ENCODE measurements at regions not wholly inside any gene's neighbourhood (a gene's known extent, or its start where the extent isn't known, plus 50 kb on each side); places are given as distances from the start of the nearest gene placed in this dataset.

GRCh38 chr6:95685822-95686221 is 108.5 kb downstream of the MANEA start:
- CTCF ChIA-PET, result interaction anchor here (1.2 kb wide), 1 partner anchor 15 kb away, joined by 3 read pairs; no protein-coding TSS in a partner anchor
- TF ChIP-seq, protein P1, sequence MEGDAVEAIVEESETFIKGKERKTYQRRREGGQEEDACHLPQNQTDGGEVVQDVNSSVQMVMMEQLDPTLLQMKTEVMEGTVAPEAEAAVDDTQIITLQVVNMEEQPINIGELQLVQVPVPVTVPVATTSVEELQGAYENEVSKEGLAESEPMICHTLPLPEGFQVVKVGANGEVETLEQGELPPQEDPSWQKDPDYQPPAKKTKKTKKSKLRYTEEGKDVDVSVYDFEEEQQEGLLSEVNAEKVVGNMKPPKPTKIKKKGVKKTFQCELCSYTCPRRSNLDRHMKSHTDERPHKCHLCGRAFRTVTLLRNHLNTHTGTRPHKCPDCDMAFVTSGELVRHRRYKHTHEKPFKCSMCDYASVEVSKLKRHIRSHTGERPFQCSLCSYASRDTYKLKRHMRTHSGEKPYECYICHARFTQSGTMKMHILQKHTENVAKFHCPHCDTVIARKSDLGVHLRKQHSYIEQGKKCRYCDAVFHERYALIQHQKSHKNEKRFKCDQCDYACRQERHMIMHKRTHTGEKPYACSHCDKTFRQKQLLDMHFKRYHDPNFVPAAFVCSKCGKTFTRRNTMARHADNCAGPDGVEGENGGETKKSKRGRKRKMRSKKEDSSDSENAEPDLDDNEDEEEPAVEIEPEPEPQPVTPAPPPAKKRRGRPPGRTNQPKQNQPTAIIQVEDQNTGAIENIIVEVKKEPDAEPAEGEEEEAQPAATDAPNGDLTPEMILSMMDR (IDR thresholded peaks at IDR 0.05; ENCODE audit: control extremely low read depth, extremely low read depth, low read depth, missing control alignments), result no peak
- POLR2A ChIA-PET, result no interaction called here
- DNase-seq (ENCODE audit: extremely low spot score), result no peak

- POLR2A ChIA-PET, result no interaction called here
- TF ChIP-seq, protein P1 (IDR thresholded peaks at IDR 0.05; ENCODE audit: control extremely low read depth, extremely low read depth, low read depth, missing control alignments), result no peak
- DNase-seq (ENCODE audit: extremely low spot score), result no peak
- CTCF ChIA-PET, result interaction anchor here (1.2 kb wide), 1 partner anchor 15 kb away, joined by 3 read pairs; no protein-coding TSS in a partner anchor
Observed at GRCh38 chr6:95686272-95686671, 108.9 kb downstream of the MANEA start.

DNA sequence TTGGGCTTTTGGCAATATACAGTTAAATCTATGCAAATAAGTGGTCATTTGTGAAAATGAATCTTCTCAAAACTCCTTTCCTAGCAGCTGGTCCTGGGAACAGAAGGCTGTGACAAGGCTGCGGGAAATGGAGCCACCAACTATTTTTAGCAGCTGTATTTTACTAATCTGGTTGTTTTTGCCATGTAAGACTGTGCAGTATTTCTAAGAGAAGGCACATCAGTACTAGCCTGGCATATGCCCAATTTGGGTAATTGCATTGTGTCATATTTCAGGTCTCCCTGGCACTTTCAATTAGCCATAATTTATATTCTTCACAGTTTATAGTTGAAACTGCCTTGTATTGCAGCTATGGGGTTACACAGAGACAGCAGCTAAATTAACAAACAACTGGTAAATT is 109.6 kb downstream of the MANEA start:
- ChIA-PET CTCF (interaction anchor here (1.2 kb wide), 1 partner anchor 13 kb away, joined by 4 read pairs; no protein-coding TSS in a partner anchor), POLR2A (no interaction called here)
- no peak for DNase-seq (ENCODE audit: extremely low spot score)
- TF ChIP-seq, protein P1 (IDR thresholded peaks at IDR 0.05; ENCODE audit: control extremely low read depth, extremely low read depth, low read depth, missing control alignments), result no peak

DNA sequence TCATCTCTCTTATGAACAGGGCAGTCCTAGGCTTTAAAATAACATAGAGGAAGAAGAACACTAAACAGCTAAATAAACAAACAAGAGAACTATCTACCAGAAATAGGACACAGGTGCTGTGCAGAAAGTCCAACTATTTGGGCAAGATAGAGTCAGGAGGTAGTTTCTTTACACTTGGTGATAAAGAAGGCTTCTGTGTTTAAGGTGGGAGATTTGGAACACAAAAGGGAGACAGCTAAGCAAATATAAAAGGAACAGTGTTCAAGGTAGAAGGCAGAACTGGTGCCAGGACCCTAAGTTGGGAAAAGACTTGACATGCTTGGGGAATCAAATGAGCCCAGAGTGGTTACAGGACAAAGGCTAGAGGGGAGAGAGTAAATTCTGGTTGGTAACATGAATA is 110.5 kb downstream of the MANEA start:
- POLR2A ChIA-PET, result no interaction called here
- no peak for DNase-seq (ENCODE audit: extremely low spot score)
- TF ChIP-seq, protein P1 (IDR thresholded peaks at IDR 0.05; ENCODE audit: control extremely low read depth, extremely low read depth, low read depth, missing control alignments), result no peak
- CTCF ChIA-PET, result interaction anchor here (1.2 kb wide), 1 partner anchor 12 kb away, joined by 4 read pairs; no protein-coding TSS in a partner anchor

DNA sequence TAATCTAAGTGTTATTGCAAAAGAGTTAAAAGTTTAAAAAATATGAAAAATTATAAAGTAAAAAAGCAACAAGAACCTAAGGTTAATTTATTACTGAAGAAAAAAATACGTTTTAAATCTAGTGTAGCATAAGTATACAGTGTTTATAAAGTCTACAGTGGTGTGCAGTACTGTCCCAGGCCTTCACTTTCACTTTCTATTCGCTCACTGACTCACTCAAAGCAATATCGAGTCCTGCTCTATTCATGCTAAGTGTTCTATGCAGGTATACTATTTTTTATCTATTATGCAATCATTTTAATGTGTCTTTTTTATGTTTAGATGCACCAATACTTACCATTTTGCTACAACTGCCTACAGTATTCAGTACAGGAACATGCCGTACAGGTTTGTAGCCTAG is 113.0 kb downstream of the MANEA start:
- TF ChIP-seq, protein P1 (IDR thresholded peaks at IDR 0.05; ENCODE audit: control extremely low read depth, extremely low read depth, low read depth, missing control alignments), result no peak
- no peak for DNase-seq (ENCODE audit: extremely low spot score)
- ChIA-PET CTCF (interaction anchor here (1.3 kb wide), 1 partner anchor 10 kb away, joined by 3 read pairs; no protein-coding TSS in a partner anchor), POLR2A (no interaction called here)

GRCh38 chr6:95693108-95693507 is 115.8 kb downstream of the MANEA start:
- POLR2A ChIA-PET, result no interaction called here
- DNase-seq (ENCODE audit: extremely low spot score), result no peak
- CTCF ChIA-PET, result interaction anchor here (0.9 kb wide), 1 partner anchor 46 kb away, joined by 3 read pairs; no protein-coding TSS in a partner anchor
- TF ChIP-seq, protein P1 (IDR thresholded peaks at IDR 0.05; ENCODE audit: control extremely low read depth, extremely low read depth, low read depth, missing control alignments), result no peak
